NCI-H2107 (cell line): ENCODE measurements at regions not wholly inside any gene's neighbourhood (a gene's known extent, or its start where the extent isn't known, plus 50 kb on each side); places are given as distances from the start of the nearest gene placed in this dataset.

Source experiments
- DNase-seq: peaks from one replicate; lab custom pipeline; 2025; lab: John Stamatoyannopoulos, UW

DNA sequence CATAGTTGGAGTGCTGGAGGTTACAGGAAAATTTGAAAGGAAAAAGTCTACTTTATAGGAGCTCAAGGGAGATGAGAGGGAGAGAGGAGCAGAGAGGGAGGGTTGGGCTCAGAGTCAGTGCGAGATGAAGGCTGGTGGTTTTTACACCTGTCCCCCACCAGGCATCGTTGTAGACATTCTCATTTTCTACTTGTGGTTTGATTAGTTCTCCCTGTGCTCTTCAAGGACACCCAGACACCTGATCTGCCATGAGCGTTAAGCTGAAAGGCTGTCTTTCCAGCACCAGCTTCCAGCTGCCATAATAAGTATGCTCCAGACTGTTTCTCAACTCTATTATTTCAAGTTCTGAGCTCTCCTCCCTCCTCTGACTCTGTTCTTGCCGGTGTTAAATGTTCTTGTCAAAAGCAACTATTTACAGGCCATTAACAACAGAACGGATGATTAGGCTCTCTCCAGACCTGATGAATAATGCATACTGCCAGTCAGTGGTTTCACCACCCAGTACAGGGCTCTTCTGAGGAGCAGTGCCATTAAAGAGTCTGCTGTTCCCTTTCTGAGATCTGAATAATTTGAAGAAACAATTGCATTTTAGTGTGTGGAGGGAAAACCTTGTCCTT, 514.6 kb upstream of the MCTP2 start:
- no peak for DNase-seq

DNA sequence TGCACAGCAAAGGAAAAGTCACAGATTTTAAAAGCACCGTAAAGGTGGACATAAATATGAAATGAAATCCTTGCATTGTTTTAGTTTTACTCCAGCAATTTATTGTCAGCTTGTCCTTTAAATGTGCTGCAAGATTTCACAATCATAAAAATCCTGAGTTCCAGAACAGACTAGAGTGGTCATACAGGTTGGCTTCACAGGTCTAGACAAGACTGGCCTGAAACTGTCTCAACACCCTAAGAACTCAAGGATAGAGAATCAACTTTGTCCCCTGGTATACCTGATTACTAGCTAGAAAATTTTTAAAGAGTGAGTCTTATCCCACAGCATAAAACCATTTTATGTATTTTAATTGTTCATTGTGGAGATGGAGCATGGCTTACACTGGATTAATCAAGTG, 521.7 kb upstream of the MCTP2 start:
- DNase-seq: no peak

DNA sequence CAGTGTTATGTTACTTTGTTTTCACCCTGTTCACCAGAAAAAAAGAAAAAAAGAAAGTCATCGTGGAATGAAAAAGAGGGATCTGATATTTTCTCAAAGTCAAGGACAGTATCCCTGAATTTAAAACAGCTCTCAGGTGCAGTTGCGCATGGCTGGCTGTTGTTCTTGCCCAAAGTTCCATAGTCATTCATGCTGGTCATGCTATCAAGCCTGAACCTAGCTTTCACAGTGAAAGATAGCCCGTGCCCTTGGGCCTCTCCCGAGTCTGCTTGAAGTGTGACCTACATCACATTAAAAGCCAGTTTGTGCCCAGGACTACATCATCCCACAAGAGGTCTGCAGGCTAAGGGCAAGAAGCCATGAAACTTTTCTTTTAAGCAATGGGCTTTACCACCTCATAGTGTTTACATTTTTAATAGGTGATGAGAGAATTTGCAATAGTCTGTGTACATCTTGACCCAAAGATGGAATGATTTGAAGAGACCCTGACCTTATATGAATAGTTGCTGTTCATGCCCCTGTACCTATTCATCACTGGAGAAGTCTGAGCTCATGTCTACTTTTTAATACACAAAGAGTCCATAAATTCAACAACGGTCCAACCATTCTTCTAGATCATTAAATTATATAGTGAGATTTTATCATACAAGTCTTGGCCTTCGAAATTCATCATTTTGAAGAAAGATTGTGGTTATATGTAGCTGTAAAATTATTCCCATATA, 522.5 kb upstream of the MCTP2 start:
- no peak for DNase-seq

DNA sequence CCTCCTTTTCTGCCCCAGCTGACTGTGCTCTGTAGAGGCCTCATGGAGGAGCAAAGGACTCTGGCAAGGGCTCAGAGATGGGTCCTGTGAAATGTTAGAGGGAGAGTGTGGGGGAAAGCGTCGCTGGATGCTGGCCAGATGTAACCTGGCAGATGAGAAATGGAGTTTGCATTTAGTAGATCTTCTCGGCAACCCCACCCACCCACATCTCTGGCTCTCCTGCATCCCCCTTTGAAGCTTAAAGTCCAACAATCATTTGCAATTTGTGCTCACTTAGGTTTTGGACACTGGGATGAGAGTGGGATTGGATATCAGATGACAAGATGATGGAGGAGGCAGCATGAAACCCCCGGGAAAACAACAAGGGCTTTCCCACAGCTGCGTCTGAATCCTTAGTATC, 523.6 kb upstream of the MCTP2 start:
- no peak for DNase-seq

DNA sequence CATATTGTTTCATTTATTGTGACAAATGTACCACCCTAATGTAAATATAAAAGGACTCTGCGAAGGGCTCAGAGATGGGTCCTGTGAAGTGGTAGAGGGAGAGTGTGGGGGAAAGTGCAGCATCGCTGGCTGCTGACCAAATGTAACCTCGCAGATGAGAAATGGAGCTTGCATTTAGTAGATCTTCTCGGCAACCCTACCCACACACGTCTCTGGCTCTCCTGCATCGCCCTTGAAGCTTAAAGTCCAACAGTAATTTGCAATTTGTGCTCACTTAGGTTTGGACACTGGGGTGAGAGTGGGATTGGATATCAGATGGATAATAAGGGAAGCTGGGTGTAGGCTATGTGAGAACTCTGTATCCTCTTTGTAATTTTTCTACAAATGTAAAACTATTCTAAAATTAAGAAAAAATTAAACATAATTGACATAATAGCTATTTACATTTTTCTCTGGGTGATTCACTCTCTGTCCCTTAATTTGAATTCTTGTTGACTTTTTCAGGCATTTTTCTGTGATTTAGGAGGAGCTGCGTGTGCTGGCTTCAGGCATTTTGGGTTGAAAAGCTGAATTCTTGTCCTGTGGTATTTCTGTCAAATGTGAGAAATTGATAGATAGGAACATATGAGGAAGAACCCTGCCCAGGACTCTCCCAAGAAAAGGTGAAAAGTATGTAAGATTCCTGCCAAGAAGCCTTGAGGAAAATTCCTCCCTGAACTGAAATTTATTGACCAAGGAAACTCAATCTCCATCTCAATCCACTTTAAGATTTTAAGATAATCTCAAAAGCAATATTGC, 524.7 kb upstream of the MCTP2 start:
- DNase-seq: no peak

DNA sequence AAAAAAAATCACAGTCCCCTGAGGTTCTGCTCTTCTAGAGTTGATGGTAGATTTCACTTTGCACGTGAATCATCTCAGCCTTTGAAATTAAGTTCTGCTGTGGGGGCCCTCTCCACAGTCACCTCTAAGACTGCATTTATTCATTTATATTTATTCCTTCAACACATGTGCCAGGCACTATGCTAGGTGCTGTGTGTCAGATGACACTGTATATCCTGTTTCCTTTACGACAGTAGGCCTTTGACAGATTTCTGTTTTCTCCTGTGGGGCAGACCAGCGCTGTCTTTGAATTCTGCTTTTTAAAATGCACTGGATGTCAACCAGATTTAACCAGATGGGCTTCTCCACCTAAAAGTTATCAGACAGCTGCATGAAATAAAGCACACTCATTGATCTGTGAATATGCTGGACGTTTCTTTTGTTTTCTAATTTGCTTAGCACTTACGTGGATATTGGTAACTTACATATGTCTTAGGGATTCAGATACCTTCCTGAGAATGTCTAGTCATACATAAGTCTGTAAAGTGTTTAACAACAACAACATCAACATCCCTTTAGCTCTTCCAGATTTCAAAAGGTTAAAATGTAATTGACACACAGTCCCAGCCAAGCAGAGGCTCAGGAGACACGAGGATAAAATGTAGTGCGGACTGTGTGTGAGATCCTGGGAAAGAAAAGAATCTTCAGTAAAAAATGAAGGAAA, 525.5 kb upstream of the MCTP2 start:
- DNase-seq: no peak

DNA sequence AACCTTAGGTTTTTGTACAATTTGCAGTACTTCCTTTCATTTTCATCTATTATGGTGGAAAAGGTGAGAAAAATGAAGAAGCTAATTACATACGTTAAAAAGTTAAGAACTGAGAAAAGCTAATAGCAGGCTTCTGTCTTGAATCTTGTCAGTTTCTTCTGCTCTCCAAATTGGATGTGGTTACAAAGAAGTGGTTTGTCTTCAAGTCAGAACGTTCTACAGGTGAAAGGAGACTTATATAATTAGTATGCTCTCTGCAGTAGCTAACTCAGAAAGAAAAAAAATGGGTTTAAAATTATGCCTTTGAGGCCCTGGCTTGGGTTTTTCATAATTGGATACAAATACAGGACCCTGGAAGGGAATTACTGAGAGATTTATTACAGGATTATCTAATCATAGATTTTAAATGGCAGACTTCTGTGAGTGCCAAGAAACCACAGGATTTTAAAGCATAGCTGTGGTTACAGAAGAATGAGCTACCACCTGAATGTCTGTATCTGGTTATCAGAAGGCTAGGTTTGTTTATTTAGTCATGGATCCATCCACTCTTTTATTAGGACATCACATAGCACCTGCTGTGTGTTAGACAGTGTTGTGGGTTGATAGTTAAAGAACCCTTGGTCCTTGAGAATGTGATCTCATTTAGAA, 528.1 kb upstream of the MCTP2 start:
- DNase-seq: no peak

DNA sequence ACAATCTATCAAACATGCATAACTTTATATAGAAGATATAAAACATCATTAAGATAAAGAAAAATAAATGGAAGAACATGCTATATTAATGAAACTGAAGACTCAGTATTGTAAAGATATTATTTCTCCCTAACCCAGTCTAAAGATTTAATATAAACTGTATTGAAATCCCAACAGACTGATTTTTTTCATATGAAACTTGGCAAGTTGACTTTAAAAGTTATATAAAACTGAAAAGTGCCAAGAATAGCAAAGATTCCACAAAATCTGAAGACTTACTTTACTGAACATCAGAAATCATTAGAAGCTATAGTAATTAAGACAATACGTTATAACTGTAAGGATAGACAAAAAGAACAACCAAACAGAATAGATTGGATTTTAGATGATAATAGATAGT, 531.3 kb upstream of the MCTP2 start:
- DNase-seq: no peak

DNA sequence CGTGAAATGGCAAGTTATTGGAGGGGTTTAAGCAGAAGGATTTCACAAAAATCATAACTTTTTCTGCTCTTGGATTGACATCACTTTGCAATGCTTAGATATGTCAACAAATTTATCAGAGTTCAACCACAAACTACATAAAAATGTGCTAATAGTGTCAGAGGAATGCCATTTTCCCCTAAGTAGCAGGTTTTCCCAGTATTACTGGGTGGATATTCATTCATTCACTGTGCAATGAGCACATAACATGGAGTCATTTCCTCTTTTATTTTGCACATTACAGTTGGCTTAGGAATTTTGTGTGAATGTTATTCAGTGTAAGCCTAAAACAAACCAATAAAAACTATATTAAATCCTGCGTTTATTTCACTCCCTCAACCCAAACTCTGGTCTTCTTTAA, 537.3 kb upstream of the MCTP2 start:
- no peak for DNase-seq

DNA sequence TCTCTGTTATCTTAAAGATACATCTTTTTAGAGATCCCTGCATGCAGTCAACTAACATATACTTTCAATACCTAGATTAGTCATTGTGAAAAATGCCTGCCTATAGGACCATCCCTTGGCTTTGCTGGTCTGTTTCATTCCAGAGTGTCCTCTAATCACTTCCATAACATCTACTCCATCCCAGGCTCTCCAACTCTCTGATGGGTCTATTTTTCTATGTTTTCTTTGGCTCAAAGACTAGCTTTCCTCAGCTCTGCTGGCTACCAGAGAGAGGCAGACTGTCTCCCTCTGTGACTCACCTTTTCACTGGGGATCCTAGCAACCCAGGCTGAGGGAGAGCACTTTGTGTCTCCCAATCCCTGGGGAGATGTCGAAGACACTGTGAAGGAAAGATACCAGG, 547.7 kb upstream of the MCTP2 start:
- DNase-seq: no peak

DNA sequence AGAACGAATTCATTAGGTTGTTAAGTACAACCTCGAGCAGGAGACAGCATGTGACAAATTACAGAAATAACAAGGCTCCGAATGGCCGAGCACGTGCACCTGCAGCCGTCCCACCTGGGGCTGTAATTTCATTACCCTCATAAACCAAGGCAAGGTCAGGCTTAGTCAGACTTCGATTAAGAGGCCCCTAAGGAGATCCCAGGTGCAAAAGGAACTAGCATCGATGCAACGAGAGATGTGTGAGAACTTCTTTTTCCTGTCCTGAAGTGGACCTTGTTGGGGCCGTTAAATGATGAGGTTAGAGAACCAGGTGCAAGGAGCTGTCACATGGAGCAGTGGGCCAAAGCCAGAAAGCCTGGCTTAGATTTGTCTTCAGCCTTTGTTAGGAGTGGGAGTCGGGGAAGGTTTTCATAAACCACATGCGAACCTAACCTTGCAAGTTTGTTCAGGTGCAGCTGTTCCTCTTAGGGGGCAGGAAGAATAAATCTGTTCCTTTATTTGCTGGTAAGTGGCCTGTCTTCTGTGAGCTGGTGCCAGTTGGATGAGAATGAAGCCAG, 559.9 kb upstream of the MCTP2 start:
- DNase-seq: no peak

DNA sequence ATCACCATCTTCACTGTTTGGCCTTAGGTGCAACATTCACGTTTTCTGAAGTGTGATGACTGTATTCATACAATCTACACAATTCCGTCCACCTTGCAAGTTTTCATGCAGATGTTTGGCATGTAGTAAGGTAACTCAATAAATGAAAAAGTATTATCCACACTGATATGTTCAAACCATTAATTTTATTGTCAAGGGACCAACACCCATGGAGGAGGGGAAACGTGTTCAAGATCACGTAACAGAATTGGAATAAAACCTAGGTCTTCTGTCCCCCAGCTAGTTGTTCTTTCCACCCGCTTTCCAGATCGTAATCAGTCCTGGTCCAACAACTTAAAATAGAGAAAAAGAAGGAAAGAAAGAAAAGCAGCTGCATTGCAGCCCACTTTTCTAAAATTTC, 560.4 kb upstream of the MCTP2 start:
- DNase-seq: no peak

DNA sequence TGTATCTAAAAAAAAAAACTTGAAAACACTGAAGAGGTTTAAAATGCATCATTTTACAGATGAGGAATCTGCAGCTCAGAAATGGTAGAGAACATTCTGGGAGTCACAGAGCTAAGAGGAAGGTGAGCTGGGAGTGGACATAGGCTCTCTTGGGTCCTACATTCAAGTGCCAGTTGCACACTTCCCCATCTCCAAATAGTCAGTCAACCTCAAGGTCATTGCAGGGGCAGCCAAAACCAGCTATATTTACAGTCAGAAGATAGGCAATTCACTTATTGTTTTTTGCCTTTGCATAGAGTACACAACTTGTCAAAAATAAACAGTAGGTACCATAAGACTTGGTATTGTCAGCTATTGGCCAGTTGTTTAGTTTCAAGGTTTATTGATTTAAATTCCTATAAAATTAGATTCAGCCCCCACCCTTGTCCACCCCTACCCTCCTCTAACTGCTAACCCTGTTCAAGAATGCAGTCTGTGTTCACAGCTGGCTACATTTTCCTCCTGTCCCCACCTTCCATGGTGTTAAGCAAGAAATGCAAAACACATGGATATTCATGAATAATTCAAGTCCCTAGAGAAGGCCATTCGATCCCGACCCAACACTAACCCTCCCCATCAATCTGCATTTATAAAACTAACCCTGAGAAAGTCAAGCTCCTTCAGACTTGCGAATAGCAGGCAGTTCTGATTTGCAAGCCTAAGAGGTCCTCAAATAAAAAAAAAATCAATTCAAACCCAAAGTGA, 567.0 kb upstream of the MCTP2 start:
- DNase-seq: no peak

DNA sequence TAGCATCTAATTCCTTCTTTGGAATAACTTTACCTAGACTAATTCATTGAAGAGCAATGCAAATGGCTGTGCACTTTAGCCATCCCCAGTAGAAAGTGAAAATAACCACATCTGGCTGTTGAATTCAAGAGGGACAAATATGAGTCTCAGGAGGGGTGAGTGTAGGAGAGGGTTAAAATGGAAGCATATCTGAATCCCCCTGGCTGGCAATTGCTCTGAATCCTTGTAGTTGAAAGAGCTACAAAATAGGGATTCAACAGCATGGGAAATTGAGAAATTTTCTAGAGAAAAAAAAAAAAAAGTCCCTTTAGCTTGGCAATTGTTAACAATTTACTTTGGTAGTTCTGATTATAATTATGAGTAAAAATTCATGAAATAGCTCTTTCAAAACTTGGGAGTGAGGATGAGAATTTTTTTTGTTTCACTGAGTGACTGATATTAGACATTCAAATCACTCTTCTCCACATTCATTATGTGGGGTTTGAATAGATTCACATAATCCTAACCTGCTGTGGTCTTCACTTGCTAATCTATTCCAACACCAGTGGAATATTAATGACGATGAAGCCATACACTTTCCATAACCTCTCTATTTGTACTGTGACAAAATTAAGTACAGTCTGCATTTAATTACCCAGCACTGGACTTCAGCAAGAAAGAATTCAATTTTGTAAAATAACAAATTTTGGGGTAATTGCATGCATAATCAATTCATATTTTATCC, 569.0 kb upstream of the MCTP2 start:
- DNase-seq: no peak

DNA sequence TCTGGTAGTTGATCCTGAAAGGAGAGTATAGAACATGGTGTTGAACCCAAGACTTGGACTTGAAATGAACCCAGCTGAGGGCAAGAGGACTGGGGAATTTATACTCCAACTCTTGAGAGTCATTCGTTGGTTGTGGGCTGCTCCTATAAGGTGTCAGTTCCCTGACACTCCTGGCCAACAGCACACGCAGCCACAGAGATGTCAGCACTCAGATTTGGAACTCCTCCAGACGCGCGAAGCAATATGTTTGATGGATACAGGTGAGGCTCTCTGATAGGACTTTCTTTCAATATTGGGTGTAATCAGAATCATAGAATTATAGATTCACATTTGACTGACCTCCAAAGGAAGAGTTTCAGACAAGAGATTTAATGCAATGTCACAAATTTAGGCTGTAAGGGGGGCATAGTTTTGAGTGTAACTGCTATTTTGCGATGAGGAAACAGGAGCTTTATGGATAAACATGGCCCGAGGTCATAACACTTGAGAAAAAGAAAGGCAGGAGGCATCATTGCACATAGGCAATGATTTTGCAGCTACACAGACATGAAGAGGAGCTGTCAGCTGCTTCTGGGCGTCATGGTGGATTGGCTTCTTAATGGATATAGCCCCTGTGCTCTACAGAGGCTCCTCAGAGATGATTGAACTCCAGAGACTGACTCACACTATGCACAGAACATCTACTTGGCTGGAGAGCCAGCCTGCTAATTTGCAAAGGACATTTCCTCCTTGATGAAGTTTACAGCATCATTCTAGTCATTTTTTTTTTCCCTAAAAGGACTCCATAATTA, 569.2 kb upstream of the RGMA start:
- DNase-seq: no peak

DNA sequence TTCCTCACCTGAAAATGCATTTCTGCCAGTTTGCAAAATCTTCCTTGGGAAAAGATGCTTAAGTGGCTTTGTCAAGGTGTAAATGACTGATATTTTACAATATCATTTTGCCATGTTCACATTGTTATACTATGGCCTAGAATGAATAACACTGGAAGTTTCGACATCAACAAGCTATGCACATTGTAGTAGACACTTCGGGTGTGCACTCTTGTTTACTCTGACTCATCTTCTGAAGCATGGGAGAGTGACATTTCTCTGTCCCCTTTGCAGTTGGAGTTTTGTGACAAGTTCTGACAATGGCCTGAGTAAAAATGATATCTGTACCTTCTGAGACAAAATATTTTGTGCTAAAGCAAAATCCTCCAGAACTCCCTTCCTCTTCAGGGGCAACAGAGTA, 567.0 kb upstream of the RGMA start:
- DNase-seq: no peak

DNA sequence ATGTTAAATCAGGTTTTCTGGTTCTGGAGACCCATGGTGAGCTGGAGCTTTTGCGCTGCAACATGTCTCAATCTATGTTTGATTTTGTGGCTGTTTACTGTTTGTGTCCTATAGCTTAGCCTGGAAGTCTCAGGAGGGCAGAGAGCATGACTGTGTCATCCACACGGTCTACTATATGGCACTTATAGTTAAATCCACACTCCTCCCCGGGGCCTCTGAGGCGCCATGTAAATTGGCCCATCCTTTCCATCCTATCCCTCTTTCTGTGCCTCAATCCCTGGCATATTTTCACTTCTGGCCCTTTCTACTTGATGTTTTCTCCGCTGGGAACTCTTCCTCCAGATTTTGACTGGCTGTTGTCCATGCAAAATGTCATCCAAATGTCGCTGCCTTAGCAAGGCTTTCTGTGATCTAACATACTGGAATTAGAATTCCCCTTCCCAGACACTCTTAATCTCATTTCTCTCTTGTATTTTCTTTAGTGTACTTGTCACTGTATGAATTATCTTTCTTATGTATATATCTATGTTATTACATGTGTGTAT, 560.8 kb upstream of the RGMA start:
- DNase-seq: no peak

DNA sequence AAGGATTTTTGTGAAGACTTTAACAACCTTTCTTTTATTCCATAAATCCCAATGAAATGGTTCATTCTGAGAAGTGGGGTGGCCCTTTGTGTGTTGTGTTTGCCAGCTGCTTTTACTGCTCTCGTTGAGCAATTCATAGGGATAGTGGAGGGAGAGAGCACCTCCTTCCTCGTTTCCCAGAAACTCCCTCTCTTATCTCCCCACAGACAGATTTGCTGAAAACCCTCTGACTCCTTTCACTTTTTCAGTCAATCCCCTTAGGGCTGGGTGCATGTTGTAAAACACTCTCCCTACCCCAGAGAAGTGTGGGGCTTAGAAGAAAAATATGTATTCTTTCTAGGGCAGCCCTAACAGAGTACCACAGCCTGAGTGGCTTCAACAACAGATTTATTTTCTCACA, 557.2 kb upstream of the RGMA start:
- no peak for DNase-seq

DNA sequence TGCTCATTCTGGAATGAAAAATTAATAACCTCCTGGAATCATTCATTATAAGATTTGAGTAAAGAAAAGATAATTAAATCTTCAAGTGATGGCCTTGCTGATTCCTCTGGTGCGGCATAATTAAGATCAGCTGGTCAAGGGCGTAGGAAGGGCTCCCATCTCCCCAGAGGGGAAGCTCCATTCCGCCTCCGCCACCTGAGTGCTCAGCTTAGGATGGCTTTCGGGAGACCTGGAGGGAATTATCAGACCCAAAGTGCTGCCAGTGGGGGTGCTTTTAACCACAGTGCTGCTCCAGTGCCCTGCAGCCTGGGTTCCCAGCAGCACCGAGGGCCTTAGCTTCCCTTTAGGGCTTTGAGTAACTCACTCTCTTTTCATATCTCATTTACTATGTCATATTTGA, 556.6 kb upstream of the RGMA start:
- DNase-seq: no peak
